RWPE2 (cell line): ENCODE measurements at regions not wholly inside any gene's neighbourhood (a gene's known extent, or its start where the extent isn't known, plus 50 kb on each side); places are given as distances from the start of the nearest gene placed in this dataset.

Experiments used
- ATAC-seq: fragments of 200-7000 bp; cut with Tn5 transposase; 3 replicates; pipeline ENCODE4 v1.9.1; 2021; ENCODE audit warnings: low read depth
- DNase-seq: peaks from one replicate; pipeline ENCODE4 v3.0.0-alpha.2; 2020; ENCODE audit warnings: low spot score
- H3K27ac ChIP-seq: fragments of 450-650 bp; 2 replicates; pipeline ENCODE4 v1.5.1; 2017; ENCODE audit warnings: mild to moderate bottlenecking; ENCODE audit not compliant: poor library complexity, severe bottlenecking
- H3K27me3 ChIP-seq: fragments of 250-450 bp; sonication (Bioruptor Pico); 2 replicates; pipeline ENCODE4 v1.5.1; 2021; ENCODE audit warnings: mild to moderate bottlenecking, moderate library complexity; ENCODE audit not compliant: insufficient read depth, poor library complexity, severe bottlenecking
- H3K36me3 ChIP-seq: fragments of 250-450 bp; sonication (Bioruptor Pico); 2 replicates; pipeline ENCODE4 v1.5.1; 2020; ENCODE audit warnings: low read depth, mild to moderate bottlenecking, moderate library complexity
- H3K4me1 ChIP-seq: fragments of 250-450 bp; sonication (Bioruptor Pico); 2 replicates; pipeline ENCODE4 v1.5.1; 2021; ENCODE audit warnings: mild to moderate bottlenecking, moderate library complexity; ENCODE audit not compliant: insufficient read depth, poor library complexity, severe bottlenecking
- H3K4me3 ChIP-seq: fragments of 250-450 bp; sonication (Bioruptor Pico); 2 replicates; pipeline ENCODE4 v1.5.1; 2021; ENCODE audit warnings: mild to moderate bottlenecking, moderate library complexity; ENCODE audit not compliant: severe bottlenecking
- H3K9me3 ChIP-seq: fragments of 250-450 bp; sonication (Bioruptor Pico); 2 replicates; pipeline ENCODE4 v1.5.1; 2021; ENCODE audit warnings: mild to moderate bottlenecking, moderate library complexity; ENCODE audit not compliant: severe bottlenecking
- CTCF ChIP-seq: fragments of 450-650 bp; IDR thresholded peaks from one replicate; pipeline ENCODE4 v1.5.1; 2017; ENCODE audit warnings: mild to moderate bottlenecking, moderate library complexity; ENCODE audit not compliant: poor library complexity, severe bottlenecking

- Histone ChIP-seq H3K27me3 (no peaks in the 10 kb centered on the region), H3K27ac (no peak overlapping the region), H3K4me3 (no peak overlapping the region), H3K4me1 (no peaks in the 10 kb centered on the region), H3K9me3 (no peaks in the 10 kb centered on the region), H3K36me3 (no peaks in the 10 kb centered on the region)
- no peak for ATAC-seq
- DNase-seq = no peak
- TF ChIP-seq CTCF = no peak
These were observed 1454.7 kb downstream of the FAM181B start for GRCh38 chr11:81278991-81279390.

- no peaks in the 10 kb centered on the region for H3K9me3 ChIP-seq
- no peak for TF ChIP-seq CTCF
- no peak overlapping the region for H3K4me3 ChIP-seq
- no peak overlapping the region for H3K27ac ChIP-seq
- H3K4me1 ChIP-seq = no peaks in the 10 kb centered on the region
- H3K36me3 ChIP-seq = no peaks in the 10 kb centered on the region
- ATAC-seq (no peak), DNase-seq (no peak)
- peaks cover 5% of the 10 kb centered on the region for H3K27me3 ChIP-seq
These were observed 1463.0 kb downstream of the FAM181B start for GRCh38 chr11:81270686-81271085.

- ATAC-seq = no peak
- H3K27ac ChIP-seq = no peak overlapping the region
- no peaks in the 10 kb centered on the region for H3K9me3 ChIP-seq
- no peak for TF ChIP-seq CTCF
- no peaks in the 10 kb centered on the region for H3K36me3 ChIP-seq
- H3K4me1 ChIP-seq = no peaks in the 10 kb centered on the region
- no peak for DNase-seq
- H3K27me3 ChIP-seq = peaks cover 5% of the 10 kb centered on the region
- no peak overlapping the region for H3K4me3 ChIP-seq
These were observed 1466.4 kb downstream of the FAM181B start for GRCh38 chr11:81267246-81267645.

GRCh38 chr11:81259471-81259870, 1474.2 kb downstream of the FAM181B start:
- no peak for DNase-seq
- H3K36me3 ChIP-seq = no peaks in the 10 kb centered on the region
- no peaks in the 10 kb centered on the region for H3K9me3 ChIP-seq
- H3K4me1 ChIP-seq = no peaks in the 10 kb centered on the region
- peaks cover 5% of the 10 kb centered on the region for H3K27me3 ChIP-seq
- H3K27ac ChIP-seq = no peak overlapping the region
- H3K4me3 ChIP-seq = no peak overlapping the region
- TF ChIP-seq CTCF = no peak
- no peak for ATAC-seq

GRCh38 chr11:81255895-81256294, 1477.8 kb downstream of the FAM181B start:
- no peaks in the 10 kb centered on the region for H3K36me3 ChIP-seq
- H3K4me3 ChIP-seq = no peak overlapping the region
- DNase-seq = no peak
- H3K9me3 ChIP-seq = no peaks in the 10 kb centered on the region
- no peaks in the 10 kb centered on the region for H3K4me1 ChIP-seq
- ATAC-seq = no peak
- no peak overlapping the region for H3K27ac ChIP-seq
- TF ChIP-seq CTCF = no peak
- peaks cover 5% of the 10 kb centered on the region for H3K27me3 ChIP-seq
